Neural progenitor cell (in vitro differentiated cells): ENCODE measurements at regions not wholly inside any gene's neighbourhood (a gene's known extent, or its start where the extent isn't known, plus 50 kb on each side); places are given as distances from the start of the nearest gene placed in this dataset.

Experiments used
- DNase-seq: peaks from one replicate; pipeline ENCODE4 v3.0.0-alpha.2; 2016; ENCODE audit warnings: low spot score
- H2AFZ ChIP-seq: fragments of 200-600 bp; sonication (generic); replicated peaks from 2 replicates; pipeline ENCODE4 v1.6.1; 2016; ENCODE audit warnings: antibody characterized with exemption
- H3F3A ChIP-seq: fragments of 200-600 bp; sonication (generic); 2 replicates; pipeline ENCODE4 v1.6.1; 2016; ENCODE audit warnings: antibody characterized with exemption, low read depth
- H3K27ac ChIP-seq: fragments of 200-600 bp; sonication (generic); 2 replicates; pipeline ENCODE4 v1.5.1; 2016; ENCODE audit warnings: mild to moderate bottlenecking
- H3K27me3 ChIP-seq: fragments of 200-600 bp; sonication (generic); 2 replicates; pipeline ENCODE4 v1.6.1; 2016; ENCODE audit warnings: mild to moderate bottlenecking, moderate library complexity
- H3K36me3 ChIP-seq: fragments of 200-600 bp; sonication (generic); 2 replicates; pipeline ENCODE4 v1.5.1; 2016
- H3K4me1 ChIP-seq: fragments of 200-600 bp; sonication (generic); 2 replicates; pipeline ENCODE4 v1.6.1; 2016; ENCODE audit warnings: mixed run types
- H3K4me2 ChIP-seq: fragments of 200-600 bp; sonication (generic); 2 replicates; pipeline ENCODE4 v1.6.1; 2016
- H3K4me3 ChIP-seq: fragments of 200-600 bp; sonication (generic); 2 replicates; pipeline ENCODE4 v1.5.1; 2016
- H3K79me2 ChIP-seq: fragments of 200-600 bp; sonication (generic); 2 replicates; pipeline ENCODE4 v1.6.1; 2016; ENCODE audit warnings: low read depth
- H3K9ac ChIP-seq: fragments of 200-600 bp; sonication (generic); 2 replicates; pipeline ENCODE4 v1.6.1; 2016
- H3K9me3 ChIP-seq: fragments of 200-600 bp; sonication (generic); 2 replicates; pipeline ENCODE4 v1.5.1; 2016; ENCODE audit warnings: low read depth
- H4K20me1 ChIP-seq: fragments of 200-600 bp; sonication (generic); 2 replicates; pipeline ENCODE4 v1.6.1; 2016; ENCODE audit warnings: low read depth
- H3K27ac Mint-ChIP-seq: 3 replicates; pipeline ENCODE4 v1.8.0; 2021; ENCODE audit warnings: mixed read lengths
- H3K27me3 Mint-ChIP-seq: 2 replicates; pipeline ENCODE4 v1.8.0; 2022; ENCODE audit warnings: low read depth, mild to moderate bottlenecking, inconsistent platforms, moderate library complexity, mixed read lengths; ENCODE audit not compliant: insufficient read depth
- H3K36me3 Mint-ChIP-seq: 3 replicates; pipeline ENCODE4 v1.8.0; 2021; ENCODE audit warnings: mixed read lengths
- H3K4me1 Mint-ChIP-seq: 3 replicates; pipeline ENCODE4 v1.8.0; 2021; ENCODE audit warnings: mixed read lengths
- H3K4me3 Mint-ChIP-seq: 3 replicates; pipeline ENCODE4 v1.8.0; 2021; ENCODE audit warnings: mild to moderate bottlenecking, moderate library complexity, mixed read lengths
- H3K9me3 Mint-ChIP-seq: 3 replicates; pipeline ENCODE4 v1.8.0; 2020; ENCODE audit warnings: mixed read lengths
- CTCF ChIP-seq: fragments of 200-600 bp; sonication (generic); IDR thresholded peaks from 2 replicates; pipeline ENCODE4 v1.5.1; 2017; ENCODE audit warnings: antibody characterized with exemption, mild to moderate bottlenecking
- EZH2 ChIP-seq: fragments of 200-600 bp; sonication (generic); IDR thresholded peaks from 2 replicates; pipeline ENCODE4 v1.6.1; 2017; ENCODE audit warnings: antibody characterized with exemption, mild to moderate bottlenecking, moderate library complexity
- EZH2phosphoT487 ChIP-seq: fragments of 200-600 bp; sonication (generic); IDR thresholded peaks from 2 replicates; pipeline ENCODE4 v1.6.1; 2017; ENCODE audit warnings: antibody characterized with exemption

- TF ChIP-seq EZH2phosphoT487 (no peak), CTCF (no peak), EZH2 (no peak)
- H3K4me3 ChIP-seq, result no peak overlapping the region
- no peaks in the 10 kb centered on the region for H3K79me2 ChIP-seq
- H3K4me2 ChIP-seq, result no peak overlapping the region
- Mint-ChIP-seq H3K36me3 (no peaks in the 10 kb centered on the region), H3K9me3 (no peaks in the 10 kb centered on the region), H3K4me3 (no peak overlapping the region), H3K27me3 (peaks cover 19% of the 10 kb centered on the region), H3K27ac (no peak overlapping the region), H3K4me1 (peaks cover 40% of the 10 kb centered on the region)
- no peaks in the 10 kb centered on the region for H3F3A ChIP-seq
- H3K4me1 ChIP-seq, result no peaks in the 10 kb centered on the region
- H3K36me3 ChIP-seq, result no peaks in the 10 kb centered on the region
- no peak for DNase-seq
- H4K20me1 ChIP-seq, result no peaks in the 10 kb centered on the region
- no peaks in the 10 kb centered on the region for H3K9me3 ChIP-seq
- no peaks in the 10 kb centered on the region for H3K27me3 ChIP-seq
- H2AFZ ChIP-seq, result no peak overlapping the region
- H3K9ac ChIP-seq, result no peak overlapping the region
- no peak overlapping the region for H3K27ac ChIP-seq
Measured at GRCh38 chr6:14719270-14719669, 526.6 kb upstream of the JARID2 start.

GRCh38 chr6:14720411-14721102, 525.3 kb upstream of the JARID2 start:
- H3K4me3 Mint-ChIP-seq, result no peak overlapping the region
- Histone ChIP-seq H3K36me3 (no peaks in the 10 kb centered on the region), H3K9ac (no peak overlapping the region), H3F3A (no peaks in the 10 kb centered on the region), H2AFZ (no peak overlapping the region), H3K4me2 (no peak overlapping the region), H3K79me2 (no peaks in the 10 kb centered on the region), H3K4me1 (no peaks in the 10 kb centered on the region), H3K27ac (no peak overlapping the region), H3K9me3 (no peaks in the 10 kb centered on the region), H3K27me3 (no peaks in the 10 kb centered on the region), H4K20me1 (no peaks in the 10 kb centered on the region), H3K4me3 (no peak overlapping the region)
- H3K27ac Mint-ChIP-seq, result peak overlapping the region; percentile 28
- peaks cover 16% of the 10 kb centered on the region for H3K27me3 Mint-ChIP-seq
- DNase-seq, result no peak
- no peaks in the 10 kb centered on the region for H3K9me3 Mint-ChIP-seq
- H3K36me3 Mint-ChIP-seq, result no peaks in the 10 kb centered on the region
- peaks cover 33% of the 10 kb centered on the region for H3K4me1 Mint-ChIP-seq
- no peak for TF ChIP-seq EZH2phosphoT487
- TF ChIP-seq EZH2, result no peak
- TF ChIP-seq CTCF, result no peak

GRCh38 chr6:14721103-14721758, 524.6 kb upstream of the JARID2 start:
- Mint-ChIP-seq H3K4me1 (peaks cover 29% of the 10 kb centered on the region), H3K27ac (no peak overlapping the region), H3K36me3 (no peaks in the 10 kb centered on the region), H3K4me3 (no peak overlapping the region), H3K9me3 (no peaks in the 10 kb centered on the region), H3K27me3 (peaks cover 12% of the 10 kb centered on the region)
- H3K27ac ChIP-seq, result no peak overlapping the region
- H4K20me1 ChIP-seq, result no peaks in the 10 kb centered on the region
- H3K9me3 ChIP-seq, result no peaks in the 10 kb centered on the region
- H3K4me1 ChIP-seq, result no peaks in the 10 kb centered on the region
- H2AFZ ChIP-seq, result no peak overlapping the region
- no peaks in the 10 kb centered on the region for H3K79me2 ChIP-seq
- no peaks in the 10 kb centered on the region for H3K36me3 ChIP-seq
- H3K9ac ChIP-seq, result no peak overlapping the region
- no peak overlapping the region for H3K4me2 ChIP-seq
- TF ChIP-seq EZH2phosphoT487 (no peak), CTCF (no peak), EZH2 (no peak)
- H3K4me3 ChIP-seq, result no peak overlapping the region
- H3F3A ChIP-seq, result no peaks in the 10 kb centered on the region
- DNase-seq, result no peak
- no peaks in the 10 kb centered on the region for H3K27me3 ChIP-seq
